HPDE6-E6E7 (cell line): ENCODE measurements at regions not wholly inside any gene's neighbourhood (a gene's known extent, or its start where the extent isn't known, plus 50 kb on each side); places are given as distances from the start of the nearest gene placed in this dataset.
A peak's percentile ranks its signal among the peaks of the same experiment; 100 is the strongest.

Experiments used
- DNase-seq: peaks from one replicate; pipeline ENCODE4 v3.0.0; 2011; ENCODE audit warnings: missing footprints; ENCODE audit errors: extremely low spot score

- no peak for DNase-seq
Observed at GRCh38 chr18:69216321-69216720, 184.4 kb upstream of the DOK6 start.

GRCh38 chr18:69217196-69218000 lies 183.3 kb upstream of the DOK6 start:
- DNase-seq = no peak

- no peak for DNase-seq
Observed at GRCh38 chr18:69220529-69220928, 180.2 kb upstream of the DOK6 start.

GRCh38 chr18:69222089-69222488 lies 178.6 kb upstream of the DOK6 start:
- DNase-seq = no peak

- no peak for DNase-seq
Observed at GRCh38 chr18:69226971-69227370, 173.7 kb upstream of the DOK6 start.

- no peak for DNase-seq
Observed at GRCh38 chr18:69230204-69230603, 170.5 kb upstream of the DOK6 start.

GRCh38 chr18:69233465-69234054 lies 167.1 kb upstream of the DOK6 start:
- DNase-seq = no peak

GRCh38 chr18:69239849-69240674 lies 160.6 kb upstream of the DOK6 start:
- DNase-seq = no peak

GRCh38 chr18:69246027-69246426 lies 154.7 kb upstream of the DOK6 start:
- DNase-seq = no peak

GRCh38 chr18:69250305-69251151 lies 150.2 kb upstream of the DOK6 start:
- no peak for DNase-seq

GRCh38 chr18:69257861-69258458 lies 142.7 kb upstream of the DOK6 start:
- peak; percentile 39 for DNase-seq

GRCh38 chr18:69259282-69259681 lies 141.4 kb upstream of the DOK6 start:
- DNase-seq = no peak

- DNase-seq = no peak
Observed at GRCh38 chr18:69261406-69261805, 139.3 kb upstream of the DOK6 start.

- DNase-seq = no peak
Observed at GRCh38 chr18:69265656-69266055, 135.0 kb upstream of the DOK6 start.

GRCh38 chr18:69267895-69268294 lies 132.8 kb upstream of the DOK6 start:
- DNase-seq = no peak

- no peak for DNase-seq
Observed at GRCh38 chr18:69282371-69282770, 118.3 kb upstream of the DOK6 start.

GRCh38 chr18:69291044-69291443 lies 109.6 kb upstream of the DOK6 start:
- DNase-seq = no peak

GRCh38 chr18:69291755-69292154 lies 108.9 kb upstream of the DOK6 start:
- DNase-seq = no peak

GRCh38 chr18:69300185-69300584 lies 100.5 kb upstream of the DOK6 start:
- DNase-seq = no peak

- no peak for DNase-seq
Observed at GRCh38 chr18:69308619-69309018, 92.1 kb upstream of the DOK6 start.

- no peak for DNase-seq
Observed at GRCh38 chr18:69326094-69326493, 74.6 kb upstream of the DOK6 start.
